ENCODE measurements at regions not wholly inside any gene's neighbourhood (a gene's known extent, or its start where the extent isn't known, plus 50 kb on each side); places are given as distances from the start of the nearest gene placed in this dataset.

GRCh38 chr6:148053209-148053608, 289.4 kb upstream of the SASH1 start:
- no peak for DNase-seq (ENCODE audit: low spot score)

DNA sequence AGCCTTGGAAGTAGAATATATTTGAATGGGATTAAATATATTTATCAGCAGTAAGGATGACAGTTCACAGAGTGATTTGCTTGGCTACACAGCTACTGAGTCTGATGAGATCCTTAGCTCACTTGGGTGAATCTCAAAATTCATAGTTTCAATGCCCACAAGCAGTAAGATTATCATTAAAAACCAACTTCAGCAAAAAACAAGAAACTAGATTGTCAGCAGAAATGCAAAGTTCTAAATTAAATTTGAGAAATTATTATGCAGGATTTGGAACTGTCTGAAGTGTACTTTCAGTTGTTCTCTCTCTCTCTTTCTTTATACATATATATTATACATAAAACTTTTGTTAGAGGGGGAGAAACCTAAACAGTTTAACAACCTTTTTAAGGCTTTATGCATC, 288.8 kb upstream of the SASH1 start:
- DNase-seq (ENCODE audit: low spot score), result no peak

DNA sequence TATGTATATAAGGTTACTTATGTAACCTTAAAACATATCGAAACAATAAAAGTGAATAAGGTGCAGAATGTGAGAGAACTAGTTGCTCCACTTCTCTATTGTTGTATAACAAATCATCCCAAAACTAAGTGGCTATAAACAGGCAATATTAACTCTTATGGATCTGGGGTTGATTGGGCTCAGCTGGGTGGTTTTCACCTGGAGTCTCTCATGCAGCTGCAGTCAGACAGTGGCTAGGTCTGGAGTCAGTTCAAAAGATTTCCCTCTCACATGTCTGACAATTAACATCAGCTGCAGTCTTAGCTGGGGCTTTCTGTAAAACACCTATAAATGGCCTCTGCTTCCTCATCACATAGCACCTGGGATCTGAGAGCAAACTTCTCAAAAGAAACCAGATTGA, 288.4 kb upstream of the SASH1 start:
- no peak for DNase-seq (ENCODE audit: low spot score)

DNA sequence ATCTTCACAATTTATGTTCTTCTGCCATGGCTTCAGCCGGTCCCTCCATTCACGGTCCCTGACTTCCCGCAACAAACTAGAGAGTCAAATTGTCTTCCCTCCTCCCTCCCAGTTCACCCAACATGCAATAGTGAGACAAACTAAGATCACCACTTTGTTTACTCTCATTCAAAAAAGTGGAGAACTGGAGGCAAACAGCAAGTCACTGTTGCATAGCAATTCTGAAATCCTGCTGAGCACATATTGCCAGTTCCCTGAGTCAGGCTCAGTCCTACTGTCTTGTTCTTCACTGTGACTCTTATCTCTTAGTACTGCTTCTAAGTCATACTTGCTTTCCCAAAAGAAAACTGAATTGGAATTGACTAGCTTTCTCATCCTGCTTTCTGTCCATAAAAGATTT, 287.2 kb upstream of the SASH1 start:
- no peak for DNase-seq (ENCODE audit: low spot score)

GRCh38 chr6:148059869-148060268, 282.8 kb upstream of the SASH1 start:
- no peak for DNase-seq (ENCODE audit: low spot score)

- DNase-seq (ENCODE audit: low spot score), result no peak
These were observed 278.1 kb upstream of the SASH1 start for GRCh38 chr6:148064406-148065134.

DNA sequence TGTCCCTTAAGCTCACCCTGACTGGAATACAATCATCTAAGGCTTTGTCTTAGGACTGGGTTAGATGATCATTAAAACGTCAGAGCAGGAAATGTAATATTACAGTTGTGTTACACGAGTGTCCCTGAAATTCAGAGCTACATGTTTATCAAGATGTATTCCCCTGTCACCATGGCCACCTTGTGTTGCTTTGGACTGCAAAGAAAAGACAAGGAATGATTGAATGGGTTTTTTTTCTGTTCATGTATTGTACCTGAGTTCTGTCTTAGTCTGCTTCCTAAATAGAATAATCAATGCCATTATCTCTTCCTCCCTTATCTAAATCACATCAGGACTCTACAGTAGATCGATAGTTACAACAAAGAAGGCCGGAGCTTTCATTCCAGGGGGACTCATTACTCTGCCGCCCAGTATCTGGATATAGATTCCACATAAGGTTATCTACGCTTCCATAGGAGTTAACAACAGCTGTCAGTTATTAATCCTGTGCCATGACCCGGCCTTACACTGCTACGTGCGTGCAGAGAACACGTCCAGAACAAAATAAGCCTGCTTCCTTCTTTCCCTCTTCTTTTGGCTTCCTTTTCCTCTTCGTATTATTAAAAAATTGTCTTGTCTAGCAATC, 274.1 kb upstream of the SASH1 start:
- no peak for DNase-seq (ENCODE audit: low spot score)

- no peak for DNase-seq (ENCODE audit: low spot score)
These were observed 273.4 kb upstream of the SASH1 start for GRCh38 chr6:148069256-148069655.

GRCh38 chr6:148074291-148074690, 268.3 kb upstream of the SASH1 start:
- no peak for DNase-seq (ENCODE audit: low spot score)

DNA sequence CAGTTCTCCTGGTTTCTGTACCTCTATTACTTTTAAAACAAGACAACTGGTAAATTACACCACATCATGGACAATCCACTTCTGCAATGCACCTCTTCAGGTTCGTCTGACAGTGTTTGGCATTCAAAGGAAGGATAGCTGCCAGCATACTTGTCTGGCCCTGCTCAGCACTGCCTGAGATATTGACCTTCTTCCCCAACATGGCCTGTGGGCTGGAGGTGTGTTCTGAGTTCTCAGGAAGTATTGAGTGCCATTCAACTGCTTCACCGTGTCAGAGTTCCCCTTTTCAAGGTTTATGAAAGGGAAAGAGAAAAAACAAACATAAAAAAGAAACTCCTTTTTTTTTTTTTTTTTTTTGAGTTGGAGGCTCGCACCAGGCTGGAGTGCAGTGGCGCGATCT, 267.9 kb upstream of the SASH1 start:
- no peak for DNase-seq (ENCODE audit: low spot score)

- no peak for DNase-seq (ENCODE audit: low spot score)
These were observed 267.3 kb upstream of the SASH1 start for GRCh38 chr6:148075352-148075751.

- no peak for DNase-seq (ENCODE audit: low spot score)
These were observed 266.6 kb upstream of the SASH1 start for GRCh38 chr6:148076051-148076450.

DNA sequence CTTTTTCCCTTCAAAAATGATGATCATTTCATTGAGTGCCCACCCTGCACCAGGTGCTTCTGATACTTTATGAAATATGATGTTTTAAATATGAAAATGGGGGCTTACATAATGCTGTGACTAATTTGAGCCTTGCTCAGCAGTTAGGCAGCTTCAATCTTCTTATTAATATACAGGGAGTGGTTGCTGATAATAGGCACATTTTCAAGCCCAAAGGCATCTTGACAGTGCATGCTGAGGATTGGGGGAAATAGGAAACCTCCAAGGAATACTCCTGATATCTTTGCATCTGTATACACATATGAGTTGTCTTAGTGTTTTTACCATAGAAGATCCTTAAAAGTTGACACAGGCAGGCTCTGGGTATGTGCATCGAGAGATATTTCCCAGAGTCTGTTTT, 262.3 kb upstream of the SASH1 start:
- DNase-seq (ENCODE audit: low spot score), result no peak

DNA sequence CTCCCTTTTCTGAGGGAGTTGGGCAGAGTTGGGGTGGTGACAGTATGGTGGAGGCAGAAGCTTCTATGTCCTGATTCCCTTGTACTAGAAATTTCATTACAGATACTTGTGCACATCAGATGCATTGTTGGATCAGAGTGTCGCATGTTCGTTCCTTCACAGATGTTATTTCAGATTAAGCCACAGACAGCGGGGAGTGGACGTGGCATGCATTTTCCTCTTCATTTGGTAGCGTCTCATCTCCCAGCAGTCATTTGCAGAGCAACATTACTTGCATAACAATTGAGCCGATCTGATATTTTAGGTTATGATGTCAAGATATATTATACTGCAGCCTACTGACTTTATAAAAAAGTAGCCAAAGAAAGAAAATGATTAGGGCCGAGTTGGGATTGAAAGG, 261.6 kb upstream of the SASH1 start:
- DNase-seq (ENCODE audit: low spot score), result no peak

DNA sequence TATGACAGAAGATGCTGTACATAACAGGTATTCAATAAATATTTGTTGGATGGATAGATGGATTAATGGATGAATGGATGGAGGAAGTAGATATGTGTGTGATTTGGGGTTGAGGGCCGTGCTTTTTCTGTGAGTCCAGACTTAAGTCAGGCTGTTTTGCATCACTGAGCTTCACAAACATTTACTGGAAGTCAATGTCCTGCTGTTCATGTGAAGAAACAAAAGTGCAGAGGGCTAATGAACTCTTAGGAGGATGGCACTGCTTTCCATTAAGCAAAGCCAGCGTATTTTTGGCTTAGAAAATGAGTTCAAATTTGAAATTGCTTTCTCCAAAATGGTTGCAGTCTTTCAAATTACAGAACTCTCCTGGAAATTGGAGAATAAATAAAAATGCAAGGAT, 260.6 kb upstream of the SASH1 start:
- no peak for DNase-seq (ENCODE audit: low spot score)

- DNase-seq (ENCODE audit: low spot score), result no peak
These were observed 259.9 kb upstream of the SASH1 start for GRCh38 chr6:148082696-148083095.

DNA sequence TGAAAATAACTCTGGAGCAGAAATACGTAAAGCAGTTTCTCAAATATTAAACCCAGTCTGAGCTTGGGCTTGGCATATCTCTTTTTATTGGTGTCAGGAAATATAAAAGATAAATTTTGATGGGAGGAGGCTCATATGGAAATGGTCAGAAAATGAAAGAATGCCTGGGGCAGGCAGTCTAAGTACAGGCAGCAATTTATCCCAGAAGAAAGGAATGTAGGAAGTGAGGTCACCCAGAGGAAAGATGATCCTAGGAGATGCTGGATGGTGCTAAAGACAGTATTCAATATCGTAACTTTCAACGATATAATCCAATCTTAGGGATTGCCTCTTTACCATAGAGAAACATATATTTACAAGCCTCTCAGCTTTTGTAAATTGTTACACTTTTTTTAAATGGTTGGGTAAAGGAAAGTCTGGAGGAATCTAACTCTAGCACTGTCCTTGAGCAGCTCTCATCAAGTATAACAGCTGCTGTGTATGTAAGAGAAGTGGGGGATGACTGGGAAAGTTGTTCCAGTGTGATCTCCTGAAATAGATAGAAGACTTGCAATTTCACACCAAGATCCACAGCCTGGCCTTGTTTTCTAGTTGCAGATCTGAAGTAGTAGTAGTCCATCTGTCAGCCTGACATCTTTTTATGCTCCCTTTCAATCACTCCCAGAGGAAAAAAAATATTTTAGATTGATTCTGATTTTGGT, 256.9 kb upstream of the SASH1 start:
- DNase-seq (ENCODE audit: low spot score), result no peak

DNA sequence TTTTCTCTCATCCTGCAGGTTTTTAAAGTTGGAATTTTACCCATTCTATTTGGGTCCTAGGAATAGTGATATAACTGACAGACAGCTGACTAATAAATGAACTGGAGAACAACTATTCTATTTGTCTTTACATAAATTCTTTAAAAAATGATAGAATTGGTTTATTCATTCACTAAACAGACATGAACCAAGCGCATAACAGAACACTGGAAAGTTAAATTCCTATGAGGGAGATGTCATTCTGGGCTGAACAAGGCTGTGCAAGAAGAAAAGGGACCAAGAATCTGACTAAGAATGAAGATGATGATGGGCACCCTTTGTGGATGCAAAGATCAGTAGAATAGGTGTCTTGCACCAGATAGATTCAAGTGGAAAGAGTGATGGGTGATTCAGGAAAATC, 256.3 kb upstream of the SASH1 start:
- no peak for DNase-seq (ENCODE audit: low spot score)

DNA sequence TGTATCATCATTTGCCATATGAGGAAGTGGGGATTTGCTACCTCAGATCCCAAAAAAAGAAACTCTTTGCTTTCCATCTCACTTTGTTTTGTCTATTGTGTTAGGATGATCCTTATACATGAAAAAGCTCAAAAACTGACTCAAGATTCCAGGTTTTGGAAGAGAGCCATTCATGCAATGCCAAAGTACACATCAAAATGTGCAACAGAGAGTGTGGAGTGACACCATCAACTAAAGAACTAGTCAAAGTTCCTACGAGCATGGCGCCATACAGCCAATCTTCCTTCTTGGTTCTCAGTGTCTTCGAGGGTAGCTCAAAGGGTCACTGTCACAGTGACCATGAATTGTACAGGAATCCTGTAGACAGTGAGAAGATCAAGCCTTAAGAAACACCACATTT, 255.8 kb upstream of the SASH1 start:
- DNase-seq (ENCODE audit: low spot score), result no peak

DNA sequence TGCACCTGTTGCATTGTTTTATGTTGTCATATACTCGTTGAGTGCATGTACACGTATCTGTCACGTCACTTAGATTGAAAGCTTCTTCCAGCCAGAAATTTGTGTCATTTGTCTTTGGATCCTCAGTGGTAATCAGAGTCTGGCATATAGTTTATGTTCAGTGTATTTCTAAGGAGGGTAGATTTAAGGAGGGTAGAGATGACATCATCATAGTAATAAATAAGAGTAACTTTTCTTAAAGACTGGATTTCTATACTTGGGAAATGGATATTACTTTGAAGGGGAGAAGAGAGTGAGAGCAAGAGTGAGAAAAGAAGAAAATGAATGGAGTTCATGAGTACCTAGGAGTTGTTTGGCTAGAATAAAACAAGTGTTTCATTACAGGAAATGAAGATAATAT, 255.0 kb upstream of the SASH1 start:
- DNase-seq (ENCODE audit: low spot score), result no peak

DNA sequence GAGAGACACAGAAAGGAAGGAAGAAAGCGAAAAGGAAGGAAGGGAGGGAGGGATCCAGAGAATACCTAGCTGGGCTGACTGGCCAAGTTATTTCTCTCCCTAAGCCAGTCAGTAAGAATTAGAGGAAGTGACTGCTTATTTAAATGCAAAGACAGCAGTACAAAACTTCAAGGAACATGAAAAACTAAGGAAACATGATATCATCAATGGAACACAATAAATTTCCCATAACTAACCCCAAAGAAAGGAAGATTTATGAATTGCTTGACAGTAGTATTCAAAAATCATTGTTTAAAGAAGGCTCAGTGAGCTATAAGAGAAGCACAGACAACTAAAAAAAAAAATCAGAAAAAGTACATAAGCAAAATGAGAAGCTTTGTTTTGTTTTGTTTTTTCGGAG, 252.3 kb upstream of the SASH1 start:
- DNase-seq (ENCODE audit: low spot score), result no peak

DNA sequence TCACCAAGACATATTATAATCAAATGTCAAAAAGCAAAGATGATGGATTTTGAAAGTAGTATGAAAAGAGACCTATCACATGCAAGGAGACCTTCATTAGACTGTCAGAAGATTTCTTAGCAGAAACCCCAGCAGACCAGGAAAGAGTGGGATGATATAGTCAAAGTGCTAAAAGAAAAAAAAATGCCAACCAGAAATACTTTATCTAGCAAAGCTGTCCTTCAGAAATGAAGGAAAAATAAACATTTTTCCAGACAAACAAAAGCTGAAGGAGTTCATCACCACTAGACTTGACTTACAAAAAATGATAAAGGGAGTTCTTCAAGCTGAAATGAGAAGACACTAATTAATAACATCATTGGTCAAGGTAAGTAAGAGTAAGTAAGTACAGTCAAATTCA, 251.2 kb upstream of the SASH1 start:
- no peak for DNase-seq (ENCODE audit: low spot score)

DNA sequence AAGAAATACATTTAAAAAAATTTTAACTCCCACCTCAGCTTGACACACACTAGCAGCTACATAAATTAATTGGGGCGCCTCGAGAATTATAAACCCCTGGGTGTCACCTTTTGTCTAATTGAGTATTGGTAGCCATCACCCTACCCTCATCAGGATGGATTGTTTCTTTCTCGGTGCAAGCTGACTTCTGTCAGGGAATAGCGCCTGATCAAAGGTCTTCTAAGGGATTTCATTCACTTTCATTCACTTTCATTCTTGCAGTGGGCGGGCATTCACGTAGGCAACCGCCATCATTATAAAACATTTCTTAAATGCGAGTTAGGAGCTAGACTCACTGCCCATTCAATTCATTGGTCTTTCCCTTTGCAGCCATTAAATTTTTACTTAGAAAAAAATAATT, 239.2 kb upstream of the SASH1 start:
- DNase-seq (ENCODE audit: low spot score), result no peak

GRCh38 chr6:148104131-148104530, 238.5 kb upstream of the SASH1 start:
- DNase-seq (ENCODE audit: low spot score), result no peak

All from activated CD4-positive, alpha-beta T cell treated with anti-CD3 and anti-CD28 coated beads, Interleukin-2, Interleukin-4, amounts not matched to agents 100 ng/mL and 50 ng/mL, durations not matched to agents 16 hours and 8 hours (primary cell).